ENCODE measurements at regions not wholly inside any gene's neighbourhood (a gene's known extent, or its start where the extent isn't known, plus 50 kb on each side); places are given as distances from the start of the nearest gene placed in this dataset.

- no peak overlapping the region for H3K4me3 Mint-ChIP-seq
- H3K27me3 Mint-ChIP-seq (ENCODE audit: low read depth): peaks cover 17% of the 10 kb centered on the region
- H3K4me1 Mint-ChIP-seq: no peaks in the 10 kb centered on the region
- H3K9me3 Mint-ChIP-seq: no peaks in the 10 kb centered on the region
- DNase-seq (ENCODE audit: low read depth, low spot score): no peak
- no peaks in the 10 kb centered on the region for H3K36me3 Mint-ChIP-seq (ENCODE audit: low read depth)
- no peak overlapping the region for H3K27ac Mint-ChIP-seq (ENCODE audit: unreplicated experiment)
- no peak for TF ChIP-seq CTCF (conservative IDR thresholded peaks at IDR 0.05)
These were observed 277.3 kb upstream of the CHD6 start for GRCh38 chr20:41895241-41896032.

GRCh38 chr20:41894255-41894963 lies 276.2 kb upstream of the CHD6 start:
- no peak for DNase-seq (ENCODE audit: low read depth, low spot score)
- H3K27ac Mint-ChIP-seq (ENCODE audit: unreplicated experiment): no peak overlapping the region
- peaks cover 7% of the 10 kb centered on the region for H3K4me1 Mint-ChIP-seq
- no peaks in the 10 kb centered on the region for H3K36me3 Mint-ChIP-seq (ENCODE audit: low read depth)
- no peaks in the 10 kb centered on the region for H3K9me3 Mint-ChIP-seq
- TF ChIP-seq CTCF (conservative IDR thresholded peaks at IDR 0.05): no peak
- no peak overlapping the region for H3K4me3 Mint-ChIP-seq
- H3K27me3 Mint-ChIP-seq (ENCODE audit: low read depth): peaks cover 18% of the 10 kb centered on the region

GRCh38 chr20:41892031-41892430 lies 273.9 kb upstream of the CHD6 start:
- no peaks in the 10 kb centered on the region for H3K9me3 Mint-ChIP-seq
- no peak overlapping the region for H3K27ac Mint-ChIP-seq (ENCODE audit: unreplicated experiment)
- DNase-seq (ENCODE audit: low read depth, low spot score): no peak
- H3K4me3 Mint-ChIP-seq: no peak overlapping the region
- H3K4me1 Mint-ChIP-seq: peaks cover 10% of the 10 kb centered on the region
- H3K36me3 Mint-ChIP-seq (ENCODE audit: low read depth): no peaks in the 10 kb centered on the region
- TF ChIP-seq CTCF (conservative IDR thresholded peaks at IDR 0.05): no peak
- peaks cover 10% of the 10 kb centered on the region for H3K27me3 Mint-ChIP-seq (ENCODE audit: low read depth)

- no peak for DNase-seq (ENCODE audit: low read depth, low spot score)
- H3K4me1 Mint-ChIP-seq: peaks cover 10% of the 10 kb centered on the region
- H3K4me3 Mint-ChIP-seq: no peak overlapping the region
- H3K36me3 Mint-ChIP-seq (ENCODE audit: low read depth): no peaks in the 10 kb centered on the region
- H3K27ac Mint-ChIP-seq (ENCODE audit: unreplicated experiment): peak overlapping the region; percentile 64
- no peak for TF ChIP-seq CTCF (conservative IDR thresholded peaks at IDR 0.05)
- peaks cover 9% of the 10 kb centered on the region for H3K27me3 Mint-ChIP-seq (ENCODE audit: low read depth)
- no peaks in the 10 kb centered on the region for H3K9me3 Mint-ChIP-seq
These were observed 271.7 kb upstream of the CHD6 start for GRCh38 chr20:41889844-41890224.

GRCh38 chr20:41889126-41889843 lies 271.1 kb upstream of the CHD6 start:
- H3K27ac Mint-ChIP-seq (ENCODE audit: unreplicated experiment): no peak overlapping the region
- no peak for DNase-seq (ENCODE audit: low read depth, low spot score)
- H3K27me3 Mint-ChIP-seq (ENCODE audit: low read depth): peaks cover 7% of the 10 kb centered on the region
- H3K4me1 Mint-ChIP-seq: peaks cover 10% of the 10 kb centered on the region
- peak; percentile 42 for TF ChIP-seq CTCF (conservative IDR thresholded peaks at IDR 0.05)
- H3K4me3 Mint-ChIP-seq: no peak overlapping the region
- no peaks in the 10 kb centered on the region for H3K9me3 Mint-ChIP-seq
- H3K36me3 Mint-ChIP-seq (ENCODE audit: low read depth): no peaks in the 10 kb centered on the region
